Tibial nerve (tissue), 4 donors: ENCODE measurements at regions not wholly inside any gene's neighbourhood (a gene's known extent, or its start where the extent isn't known, plus 50 kb on each side); places are given as distances from the start of the nearest gene placed in this dataset.

Experiments used
- EP300 ChIP-seq, 2 donors: sonication (generic); formaldehyde crosslinking; IDR thresholded peaks; one replicate each; pipeline ENCODE4 v1.6.1; 2017; ENCODE audit warnings: antibody characterized with exemption in 2 of 2, mild to moderate bottlenecking in 1 of 2
- POLR2A ChIP-seq, 2 donors: fragments of 450-650 bp; IDR thresholded peaks; one replicate each; pipeline ENCODE4 v1.6.1; 2017; ENCODE audit warnings: antibody characterized with exemption in 2 of 2, mild to moderate bottlenecking in 2 of 2, moderate library complexity in 2 of 2
- TF ChIP-seq, protein P1 (sequence below), 5 experiments: fragments of 200-600 bp in 3 of 5; fragments of 450-650 bp in 2 of 5; sonication (generic) in 3 of 5; IDR thresholded peaks; one replicate each; pipeline ENCODE4 v1.5.1; 2016 to 2019; ENCODE audit warnings: antibody characterized with exemption in 5 of 5, mild to moderate bottlenecking in 3 of 5, moderate library complexity in 2 of 5

DNA sequence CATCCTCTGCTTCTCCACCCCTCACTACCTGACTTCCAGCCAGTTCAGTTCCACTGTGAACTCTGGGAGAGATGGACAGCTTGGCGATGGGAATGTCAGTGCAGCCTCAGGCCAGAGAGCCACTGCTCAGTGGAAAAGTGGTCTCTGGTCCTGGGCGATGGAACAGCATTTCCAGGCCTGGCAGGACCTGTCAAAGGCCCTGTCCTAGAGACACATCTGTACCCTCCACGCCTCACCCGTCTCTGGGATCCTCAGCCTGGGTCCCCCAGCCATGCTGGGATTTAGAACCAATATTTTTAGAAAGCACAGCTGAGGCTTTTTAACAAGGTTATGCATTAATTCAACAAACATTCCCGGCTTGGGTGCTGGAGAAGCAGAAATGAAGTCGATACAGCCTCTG is 165.7 kb downstream of the MN1 start:
- TF ChIP-seq POLR2A (IDR thresholded peaks at IDR 0.05) (no peak), EP300 (IDR thresholded peaks at IDR 0.05) (no peak)
- TF ChIP-seq, protein P1, sequence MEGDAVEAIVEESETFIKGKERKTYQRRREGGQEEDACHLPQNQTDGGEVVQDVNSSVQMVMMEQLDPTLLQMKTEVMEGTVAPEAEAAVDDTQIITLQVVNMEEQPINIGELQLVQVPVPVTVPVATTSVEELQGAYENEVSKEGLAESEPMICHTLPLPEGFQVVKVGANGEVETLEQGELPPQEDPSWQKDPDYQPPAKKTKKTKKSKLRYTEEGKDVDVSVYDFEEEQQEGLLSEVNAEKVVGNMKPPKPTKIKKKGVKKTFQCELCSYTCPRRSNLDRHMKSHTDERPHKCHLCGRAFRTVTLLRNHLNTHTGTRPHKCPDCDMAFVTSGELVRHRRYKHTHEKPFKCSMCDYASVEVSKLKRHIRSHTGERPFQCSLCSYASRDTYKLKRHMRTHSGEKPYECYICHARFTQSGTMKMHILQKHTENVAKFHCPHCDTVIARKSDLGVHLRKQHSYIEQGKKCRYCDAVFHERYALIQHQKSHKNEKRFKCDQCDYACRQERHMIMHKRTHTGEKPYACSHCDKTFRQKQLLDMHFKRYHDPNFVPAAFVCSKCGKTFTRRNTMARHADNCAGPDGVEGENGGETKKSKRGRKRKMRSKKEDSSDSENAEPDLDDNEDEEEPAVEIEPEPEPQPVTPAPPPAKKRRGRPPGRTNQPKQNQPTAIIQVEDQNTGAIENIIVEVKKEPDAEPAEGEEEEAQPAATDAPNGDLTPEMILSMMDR (IDR thresholded peaks at IDR 0.05) = no peak
